ENCODE measurements at regions not wholly inside any gene's neighbourhood (a gene's known extent, or its start where the extent isn't known, plus 50 kb on each side); places are given as distances from the start of the nearest gene placed in this dataset.

DNA sequence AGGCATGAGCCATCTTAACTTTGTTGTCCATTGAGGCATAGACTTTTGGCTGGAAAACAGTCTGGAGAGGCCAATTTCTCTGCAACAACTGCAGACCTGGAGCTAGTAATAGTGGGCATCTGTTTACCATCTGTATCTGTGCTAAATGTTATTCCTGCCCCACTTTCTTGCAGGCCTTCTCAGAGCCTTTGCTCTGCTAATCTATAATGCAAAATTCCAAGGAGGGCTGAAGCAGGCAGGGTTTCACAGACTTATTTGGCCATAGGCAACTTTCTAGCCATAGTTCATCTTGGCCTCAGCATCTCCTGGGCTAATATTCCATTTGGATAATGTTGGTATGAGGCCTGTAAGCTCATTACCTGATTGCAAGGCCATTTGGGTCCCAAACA lies 124.5 kb upstream of the CSF3R start:
- DNase-seq (ENCODE audit: low read depth): no peak

- no peak for DNase-seq (ENCODE audit: low read depth)
These were observed 124.0 kb upstream of the CSF3R start for GRCh38 chr1:36606641-36607262.

DNA sequence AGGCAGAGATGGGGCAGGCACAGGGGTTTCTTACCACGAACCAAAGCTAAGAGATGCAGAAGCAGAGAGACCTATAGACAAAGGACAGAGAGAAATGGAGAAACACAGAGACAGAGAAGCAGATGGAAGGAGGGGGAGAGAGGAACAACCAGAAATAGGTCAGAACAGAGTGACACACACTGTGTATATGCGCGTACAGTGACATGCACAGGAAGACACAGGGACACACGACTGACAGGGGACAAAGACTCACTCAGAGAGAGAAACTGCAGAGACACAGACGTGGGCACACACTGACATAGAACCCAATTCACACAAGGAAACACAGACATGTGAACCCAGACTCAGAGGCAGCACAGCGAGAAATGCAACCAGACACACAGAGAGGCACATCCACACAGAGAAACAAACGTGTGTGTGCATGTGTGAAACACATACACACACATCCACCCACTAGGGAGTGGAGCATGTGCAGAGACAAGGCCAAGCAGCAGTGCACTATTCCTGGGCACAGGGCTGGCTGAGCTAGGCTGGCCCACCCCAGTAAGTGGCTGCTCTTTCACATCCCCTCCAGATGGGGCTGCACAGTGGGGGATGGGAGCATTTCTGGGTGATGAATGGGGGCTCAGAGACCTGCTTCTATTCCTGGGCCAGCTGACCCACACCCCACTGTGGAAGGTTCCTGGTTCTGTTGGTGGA lies 123.4 kb upstream of the CSF3R start:
- DNase-seq (ENCODE audit: low read depth): no peak

GRCh38 chr1:36603461-36603860 lies 120.7 kb upstream of the CSF3R start:
- DNase-seq (ENCODE audit: low read depth): no peak

DNA sequence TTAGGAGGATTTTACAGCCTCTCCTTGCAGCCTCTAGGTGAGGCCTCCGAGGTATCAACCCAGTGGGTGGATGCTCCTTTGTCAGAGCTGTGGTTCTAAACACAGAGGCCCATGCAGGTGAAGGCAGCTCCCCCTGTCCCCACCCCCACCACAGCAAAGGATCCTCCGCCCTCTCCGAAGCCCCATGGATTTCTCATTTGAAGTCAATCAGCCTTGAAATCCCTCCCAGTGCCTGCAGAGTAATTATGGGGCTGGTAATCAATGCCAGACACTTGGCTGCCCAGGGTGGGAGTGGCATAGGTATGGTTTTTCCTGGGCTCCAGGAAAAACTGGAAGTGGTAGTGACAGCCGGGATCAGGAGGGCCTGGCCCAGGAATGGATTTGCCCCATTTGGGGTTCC lies 119.5 kb upstream of the CSF3R start:
- no peak for DNase-seq (ENCODE audit: low read depth)

DNA sequence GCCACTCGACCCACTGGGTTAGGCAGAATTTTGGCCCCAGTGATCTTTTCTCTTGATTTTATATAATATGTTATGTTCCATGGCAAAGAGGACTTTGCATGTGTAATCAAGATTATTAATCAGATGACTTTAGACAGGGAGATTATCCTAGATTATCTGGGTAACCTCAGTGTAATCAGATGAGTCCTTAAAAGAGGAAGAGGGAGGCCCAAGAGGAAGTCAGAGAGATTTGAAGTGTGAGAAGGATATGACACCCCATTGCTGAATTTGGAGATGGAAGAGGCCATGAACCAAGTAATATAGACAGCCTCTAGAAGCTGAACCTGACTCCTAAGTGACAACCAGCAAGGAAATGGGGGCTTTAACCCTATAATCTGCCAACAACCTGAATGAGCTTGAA lies 117.1 kb upstream of the CSF3R start:
- DNase-seq (ENCODE audit: low read depth): no peak

- no peak for DNase-seq (ENCODE audit: low read depth)
These were observed 114.8 kb upstream of the CSF3R start for GRCh38 chr1:36597514-36597913.

DNA sequence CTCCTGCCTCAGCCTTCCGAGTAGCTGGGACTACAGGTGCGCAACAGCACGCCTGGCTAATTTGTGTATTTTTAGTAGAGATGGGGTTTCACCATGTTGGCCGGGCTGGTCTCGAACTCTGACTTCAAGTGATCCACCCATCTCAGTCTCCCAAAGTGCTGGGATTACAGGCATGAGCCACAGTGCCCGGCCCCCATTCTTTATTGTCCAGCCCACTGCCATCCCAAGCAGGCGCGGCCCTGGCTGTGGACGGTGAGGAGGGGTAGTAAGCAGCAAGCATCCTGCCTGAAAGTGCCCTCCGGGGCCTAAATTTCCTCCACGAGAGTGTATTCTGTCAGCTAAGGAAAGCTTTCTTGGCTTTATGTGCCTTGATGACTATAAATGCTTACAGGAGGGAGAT lies 113.2 kb upstream of the CSF3R start:
- no peak for DNase-seq (ENCODE audit: low read depth)

DNA sequence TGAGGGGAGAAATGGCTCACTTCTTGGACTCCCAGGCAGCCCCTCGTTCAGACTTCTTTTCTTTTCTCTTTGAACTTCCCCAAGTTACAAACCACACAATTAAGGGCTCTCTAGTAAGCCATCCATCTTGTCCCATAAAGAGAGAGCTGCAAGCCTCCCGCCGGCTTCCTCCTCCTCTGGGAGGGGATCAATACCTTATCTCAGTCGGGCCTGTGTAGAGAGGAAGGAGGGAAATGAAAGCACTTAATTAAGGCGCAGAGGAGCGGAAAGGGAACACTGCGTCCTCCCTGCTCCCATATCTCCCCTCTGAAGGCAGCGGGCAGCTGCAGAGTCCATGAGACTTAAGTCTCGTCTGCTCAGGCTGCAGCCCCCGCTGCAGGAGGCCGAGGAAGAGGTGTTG lies 112.6 kb upstream of the CSF3R start:
- DNase-seq (ENCODE audit: low read depth): no peak

GRCh38 chr1:36594023-36594422 lies 111.3 kb upstream of the CSF3R start:
- no peak for DNase-seq (ENCODE audit: low read depth)

DNA sequence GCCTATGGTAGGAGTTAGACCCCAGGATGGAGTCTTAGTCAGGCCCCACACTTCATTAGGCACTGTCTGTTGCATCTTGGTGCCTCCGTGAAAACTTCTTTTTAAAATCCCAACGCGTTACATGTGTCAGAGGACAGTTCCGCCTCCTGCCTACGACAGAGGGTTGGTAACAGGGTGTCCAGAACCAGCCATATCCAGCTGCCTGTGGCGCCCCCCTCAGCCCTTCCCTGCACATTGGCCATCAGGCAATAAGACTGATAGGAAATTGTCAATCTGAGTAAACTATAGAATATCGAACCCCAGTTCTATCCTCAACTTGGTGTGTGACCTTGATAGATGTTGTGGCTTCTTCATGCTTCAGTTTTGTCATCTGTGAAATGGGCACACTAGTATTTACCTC lies 108.6 kb upstream of the CSF3R start:
- DNase-seq (ENCODE audit: low read depth): no peak

DNA sequence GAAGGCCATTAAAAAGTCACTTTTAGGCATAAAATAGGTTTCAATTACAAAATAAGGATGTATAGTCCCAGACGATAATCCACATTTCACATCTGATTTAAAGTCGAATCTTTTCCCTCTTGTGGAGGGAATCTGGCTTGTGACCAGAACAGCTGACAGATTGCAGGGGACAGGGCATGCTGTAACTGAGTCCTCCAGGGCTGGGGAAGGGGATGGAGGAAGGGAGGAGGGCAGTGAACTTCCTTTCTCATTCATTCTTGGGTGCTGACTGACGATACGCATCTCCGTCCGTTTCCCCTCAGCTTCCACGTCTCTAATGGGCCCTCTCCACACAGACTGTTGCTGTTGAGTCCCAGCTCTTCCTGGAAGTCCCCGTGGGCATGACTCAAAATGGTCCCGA lies 108.1 kb upstream of the CSF3R start:
- DNase-seq (ENCODE audit: low read depth): no peak

DNA sequence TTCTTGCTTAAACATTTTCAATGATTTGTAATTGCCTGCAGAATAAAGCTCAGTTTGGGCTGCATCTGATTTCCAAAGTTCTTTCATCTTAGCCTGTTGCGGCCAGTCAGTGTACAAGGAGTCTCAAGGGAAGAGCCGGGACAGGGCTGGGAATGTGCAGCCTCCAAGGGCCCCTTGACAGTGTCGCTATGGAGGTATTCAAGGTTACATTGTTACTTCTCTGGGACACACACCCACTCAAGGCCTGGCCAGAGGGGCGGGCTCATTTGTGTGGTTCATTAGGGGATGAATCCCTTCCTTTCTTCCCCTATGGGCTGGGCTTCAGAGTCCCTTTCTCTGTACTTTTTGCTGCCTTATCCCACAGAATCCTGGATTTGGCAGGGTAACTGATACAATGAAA lies 107.6 kb upstream of the CSF3R start:
- no peak for DNase-seq (ENCODE audit: low read depth)

DNA sequence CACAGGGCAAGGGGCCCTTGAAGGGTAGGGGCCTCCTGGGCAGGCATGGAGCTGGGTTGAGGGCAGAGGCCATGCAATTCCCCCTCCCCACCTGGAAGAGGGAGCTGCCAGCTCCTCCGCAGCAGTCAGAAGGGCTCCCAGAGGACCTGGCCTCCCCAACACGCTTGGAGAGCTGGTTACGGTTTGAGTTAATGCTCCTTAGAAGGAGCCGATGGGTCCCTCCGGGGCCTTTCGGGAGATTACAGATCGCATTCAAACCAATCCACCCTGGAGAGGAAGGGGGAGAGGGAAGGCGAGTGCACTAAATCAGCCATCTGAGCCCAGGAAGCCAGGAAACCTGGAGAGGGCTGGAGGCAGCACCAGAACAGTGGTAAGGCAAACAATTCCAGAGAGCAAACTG lies 106.3 kb upstream of the CSF3R start:
- no peak for DNase-seq (ENCODE audit: low read depth)

- no peak for DNase-seq (ENCODE audit: low read depth)
These were observed 103.1 kb upstream of the CSF3R start for GRCh38 chr1:36585569-36586548.

DNA sequence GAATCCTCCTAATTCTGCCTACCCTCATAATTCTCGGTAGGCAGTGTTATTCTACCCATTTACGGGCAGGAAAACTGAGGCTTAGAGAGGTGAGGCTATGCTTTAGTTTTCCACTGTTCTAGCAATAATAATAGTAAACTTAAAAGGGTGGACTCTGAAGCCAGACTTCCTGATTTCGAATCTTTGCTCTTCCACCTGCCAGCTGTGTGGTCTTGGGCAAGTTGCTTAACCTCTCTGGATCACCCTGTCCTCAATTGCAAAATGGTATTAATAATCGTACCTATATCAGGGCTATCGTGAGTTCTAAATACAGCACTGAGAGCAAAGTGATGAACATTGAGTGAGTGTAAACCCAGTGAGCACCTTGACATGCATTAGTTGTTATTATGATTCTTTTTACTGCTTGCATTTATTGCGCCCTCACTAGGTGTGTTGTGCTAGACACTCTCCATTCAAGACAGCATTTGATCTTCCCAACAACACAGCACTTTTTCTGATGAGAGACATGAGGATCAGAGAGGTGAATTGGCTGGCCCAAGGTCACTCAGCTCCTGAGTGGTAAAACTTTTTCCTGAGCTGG lies 102.3 kb upstream of the CSF3R start:
- no peak for DNase-seq (ENCODE audit: low read depth)

- no peak for DNase-seq (ENCODE audit: low read depth)
These were observed 101.5 kb upstream of the CSF3R start for GRCh38 chr1:36583980-36584782.

- no peak for DNase-seq (ENCODE audit: low read depth)
These were observed 100.4 kb upstream of the CSF3R start for GRCh38 chr1:36583080-36583479.

- DNase-seq (ENCODE audit: low read depth): no peak
These were observed 99.5 kb upstream of the CSF3R start for GRCh38 chr1:36582066-36582755.

DNA sequence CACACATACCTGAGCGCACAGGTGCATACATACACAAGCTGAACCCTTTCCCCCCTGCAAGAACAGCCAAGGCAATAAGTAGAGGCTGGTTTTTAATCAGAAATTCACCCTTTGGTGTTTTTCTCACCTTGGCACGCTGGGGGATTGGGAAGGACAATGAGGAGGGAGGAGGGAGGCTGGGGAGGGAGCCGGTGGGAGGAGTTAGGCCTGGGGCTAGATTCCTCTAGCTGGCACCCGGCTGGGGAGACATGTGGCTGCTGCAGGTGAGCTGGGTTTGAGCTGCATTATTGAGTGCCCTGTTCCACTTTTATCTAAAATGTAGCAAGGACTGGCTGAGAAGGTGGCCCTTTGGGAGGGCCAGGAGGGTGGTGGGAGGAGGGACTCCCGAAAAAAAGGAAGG lies 97.8 kb upstream of the CSF3R start:
- DNase-seq (ENCODE audit: low read depth): no peak

DNA sequence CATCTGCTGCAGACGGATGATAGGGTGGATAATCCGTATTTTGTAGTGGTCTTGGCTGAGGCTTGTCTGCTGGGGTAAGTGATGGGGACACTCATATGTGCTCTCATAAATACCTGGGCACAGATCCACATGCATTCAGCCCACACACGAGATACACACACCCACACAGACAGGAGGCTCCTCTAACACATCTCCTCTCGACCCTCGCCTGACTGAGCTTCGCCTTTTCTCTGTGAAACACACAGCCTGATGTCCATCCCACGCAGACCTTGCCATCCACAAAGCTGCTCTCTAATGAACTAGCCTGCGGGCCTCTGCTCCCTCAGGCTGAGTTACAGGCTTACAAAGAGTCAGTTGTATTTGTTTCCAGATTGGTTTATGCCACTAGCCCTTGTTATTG lies 96.3 kb upstream of the CSF3R start:
- DNase-seq (ENCODE audit: low read depth): no peak
